ENCODE measurements at regions not wholly inside any gene's neighbourhood (a gene's known extent, or its start where the extent isn't known, plus 50 kb on each side); places are given as distances from the start of the nearest gene placed in this dataset.
A peak's percentile ranks its signal among the peaks of the same experiment; 100 is the strongest.
"Not testable (repeated sequence)": the region's sequence is repeated elsewhere in the genome, so short reads cannot be mapped to it uniquely, and the experiment has no call there.

DNA sequence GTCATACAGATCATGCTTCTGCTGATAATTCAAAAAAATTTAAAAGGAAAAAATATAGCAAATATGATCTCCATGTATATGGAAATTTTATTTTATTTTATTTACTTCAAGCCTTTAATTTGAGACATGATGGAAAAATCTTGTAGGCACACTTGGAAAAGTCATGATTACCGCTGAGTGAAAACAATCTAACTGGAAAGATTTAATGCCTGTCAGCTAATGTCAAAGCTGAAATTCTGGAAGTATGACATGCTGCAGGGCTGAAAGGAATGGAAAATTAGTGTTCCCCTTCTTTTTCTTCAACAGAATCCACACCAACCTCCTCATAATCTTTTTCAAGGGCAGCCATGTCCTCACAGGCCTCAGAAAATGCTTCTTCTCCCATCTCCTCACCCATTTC, 58.2 kb downstream of the RPRM start:
- no peak for DNase-seq (ENCODE audit: low spot score)

GRCh38 chr2:153417077-153417476, 61.5 kb downstream of the RPRM start:
- no peak for DNase-seq (ENCODE audit: low spot score)

DNA sequence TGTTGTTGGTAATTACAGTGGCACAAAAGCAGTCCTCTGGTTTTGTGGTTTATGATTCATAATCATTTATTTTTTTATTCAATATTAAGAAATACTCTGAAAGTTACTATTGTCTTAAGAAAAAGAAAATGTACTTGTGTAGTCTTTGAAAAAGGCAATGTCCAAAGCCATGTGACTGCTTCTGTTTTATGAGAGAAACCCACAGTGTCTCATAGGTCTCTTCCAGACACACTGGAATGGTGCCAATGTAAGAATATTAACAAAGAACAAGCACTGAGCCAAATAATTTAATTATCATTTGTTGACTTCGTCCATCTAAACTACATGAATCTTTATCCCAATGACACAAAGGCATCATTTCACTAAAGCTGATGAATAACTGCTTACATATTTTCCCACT, 62.5 kb downstream of the RPRM start:
- no peak for DNase-seq (ENCODE audit: low spot score)

DNA sequence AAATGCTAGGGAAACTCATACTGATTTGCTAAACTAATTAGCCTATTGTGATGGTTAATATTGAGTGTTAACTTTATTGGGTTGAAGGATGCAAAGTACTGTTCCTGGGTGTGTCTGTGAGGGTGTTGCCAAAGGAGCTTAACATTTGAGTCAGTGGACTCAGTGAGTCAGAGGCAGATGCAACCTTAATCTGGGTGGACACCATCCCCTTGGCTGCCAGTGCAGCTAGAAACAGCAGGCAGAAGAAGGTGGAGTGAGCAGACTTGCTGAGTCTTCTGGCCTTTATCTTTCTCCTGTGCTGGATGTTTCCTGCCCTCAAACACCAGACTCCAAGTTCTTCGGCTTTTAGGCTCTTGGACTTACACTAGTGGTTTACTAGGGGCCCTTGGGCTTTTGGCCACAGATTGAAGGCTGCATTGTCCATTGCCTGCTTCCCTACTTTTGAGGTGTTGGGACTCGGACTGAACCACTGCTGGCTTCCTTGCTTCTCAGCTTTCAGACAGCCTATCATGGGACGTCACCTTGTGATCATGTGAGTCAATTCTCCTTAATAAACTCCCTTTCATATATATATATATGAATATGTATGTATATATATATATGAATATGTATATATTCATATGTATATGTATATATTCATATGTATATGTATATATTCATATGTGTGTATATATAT, 69.7 kb downstream of the RPRM start:
- no peak for DNase-seq (ENCODE audit: low spot score)

DNA sequence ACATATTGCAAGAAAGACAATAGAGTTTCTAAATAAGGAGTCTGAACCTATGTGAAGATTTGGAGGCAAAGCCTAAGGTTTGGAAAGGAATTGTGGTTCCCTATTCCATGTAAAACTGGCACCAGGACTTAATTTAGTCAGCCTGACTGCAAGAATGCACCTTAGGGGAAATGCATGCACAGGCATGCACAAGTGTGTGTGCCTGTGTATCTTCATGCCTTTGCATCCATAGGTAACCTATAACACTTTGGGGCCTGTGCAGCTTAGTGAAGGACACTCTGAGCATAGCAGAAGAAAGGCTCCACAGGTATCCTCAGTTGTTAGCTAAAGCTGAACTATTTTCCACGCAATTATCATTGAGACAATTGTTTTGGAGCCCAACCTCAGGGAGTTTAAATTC, 73.4 kb downstream of the RPRM start:
- no peak for DNase-seq (ENCODE audit: low spot score)

GRCh38 chr2:153404792-153405191, 73.8 kb downstream of the RPRM start:
- no peak for DNase-seq (ENCODE audit: low spot score)

- no peak for DNase-seq (ENCODE audit: low spot score)
Measured at GRCh38 chr2:153403940-153404339, 74.6 kb downstream of the RPRM start.

GRCh38 chr2:153403352-153403751, 75.2 kb downstream of the RPRM start:
- DNase-seq (ENCODE audit: low spot score), result not testable (repeated sequence)

- no peak for DNase-seq (ENCODE audit: low spot score)
Measured at GRCh38 chr2:153394686-153395085, 83.9 kb downstream of the RPRM start.

GRCh38 chr2:153394247-153394646, 84.3 kb downstream of the RPRM start:
- DNase-seq (ENCODE audit: low spot score), result no peak

- no peak for DNase-seq (ENCODE audit: low spot score)
Measured at GRCh38 chr2:153393518-153393917, 85.0 kb downstream of the RPRM start.

DNA sequence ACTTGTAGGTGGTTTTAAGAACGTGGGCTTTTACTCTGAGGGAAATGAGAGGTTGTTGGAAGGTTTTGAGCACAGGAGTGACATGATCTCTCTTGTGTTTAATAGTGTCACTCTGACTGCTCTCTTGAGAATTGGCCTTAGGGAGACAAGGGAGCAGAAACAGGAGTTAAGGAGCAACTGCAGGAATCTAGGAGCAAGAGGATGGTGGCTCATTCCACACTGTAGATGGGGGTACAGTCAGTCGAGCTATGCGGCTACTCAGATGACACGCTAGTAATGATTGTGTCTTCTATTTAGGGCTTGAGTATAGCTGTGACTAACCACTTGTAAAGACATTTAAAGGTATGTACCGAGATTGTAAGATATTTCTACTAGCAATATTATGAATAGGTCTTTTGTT, 87.4 kb downstream of the RPRM start:
- no peak for DNase-seq (ENCODE audit: low spot score)

DNA sequence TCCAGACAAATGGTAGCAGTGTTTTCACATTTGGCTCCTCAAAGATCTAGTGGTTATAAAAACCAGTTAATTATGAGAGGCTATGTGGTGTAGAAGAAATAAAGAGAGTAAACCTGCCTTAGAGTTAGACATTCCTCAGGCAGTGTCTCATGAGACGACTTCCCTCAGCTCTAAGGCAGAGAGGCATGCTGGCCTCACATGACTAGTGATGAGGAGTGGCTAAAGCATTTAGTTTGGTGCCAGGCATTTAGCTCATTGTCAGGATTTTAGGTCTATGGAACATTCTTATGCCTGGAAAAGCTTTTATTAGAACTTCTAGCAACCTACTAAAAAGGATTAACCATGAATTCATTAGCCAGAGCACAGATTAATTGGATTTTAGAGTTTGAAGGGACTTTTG, 90.3 kb downstream of the RPRM start:
- no peak for DNase-seq (ENCODE audit: low spot score)

- DNase-seq (ENCODE audit: low spot score), result no peak
Measured at GRCh38 chr2:153387203-153387602, 91.4 kb downstream of the RPRM start.

DNA sequence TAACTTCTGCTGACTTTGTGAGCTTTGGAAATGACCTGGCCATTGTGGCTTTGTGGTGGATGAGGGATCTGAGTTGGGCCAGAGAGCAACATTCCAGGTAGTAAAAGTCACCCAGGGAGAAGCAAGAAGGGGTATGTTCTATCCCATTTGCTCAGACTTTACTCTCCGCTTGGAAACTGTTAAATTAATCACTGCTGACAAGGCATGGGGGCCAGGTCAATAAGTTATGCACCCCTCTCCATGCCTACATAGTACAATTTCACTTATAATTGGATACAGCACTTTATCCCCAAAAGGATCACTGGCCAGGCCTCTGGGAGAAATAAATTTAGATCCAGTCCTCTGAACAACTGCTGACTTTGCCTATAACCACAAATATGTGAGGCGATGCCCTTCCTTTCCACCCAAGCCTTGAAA, 92.1 kb downstream of the RPRM start:
- DNase-seq (ENCODE audit: low spot score), result peak; percentile 5

DNA sequence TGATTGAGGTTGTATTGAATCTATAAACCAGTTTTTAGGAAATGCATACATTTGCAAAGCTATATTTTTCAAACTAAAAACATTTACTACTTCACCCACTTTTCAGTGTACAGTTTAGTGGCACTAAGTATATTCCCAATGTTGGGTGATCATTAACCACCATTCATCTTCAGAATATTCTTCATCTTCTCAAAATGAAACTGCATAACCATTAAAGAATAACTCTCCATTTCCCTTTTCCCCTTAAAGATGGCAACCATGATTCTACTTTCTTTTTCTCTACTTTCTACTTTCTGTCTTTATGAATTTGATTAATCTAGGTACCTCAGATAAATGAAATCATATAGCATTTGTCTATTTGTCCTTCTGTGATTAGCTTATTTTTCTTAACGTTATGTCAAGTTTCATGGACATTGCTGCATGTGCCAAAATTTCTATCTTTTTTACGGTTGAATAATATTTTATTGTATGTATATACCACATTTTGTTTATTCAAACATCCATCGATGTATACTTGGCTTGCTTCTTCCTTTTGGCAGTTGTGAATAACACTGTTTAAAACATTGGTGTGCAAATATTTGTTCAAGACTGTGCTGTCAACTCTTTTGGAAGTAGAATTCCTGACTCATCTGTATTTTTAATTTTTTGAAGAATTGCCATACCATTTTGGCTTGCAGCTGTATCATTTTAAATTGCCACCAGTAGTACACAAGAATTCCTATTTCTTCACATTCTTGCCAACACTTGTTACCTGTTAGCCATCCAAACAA, 104.9 kb downstream of the RPRM start:
- DNase-seq (ENCODE audit: low spot score), result no peak

GRCh38 chr2:153360239-153360638, 118.3 kb downstream of the RPRM start:
- DNase-seq (ENCODE audit: low spot score), result no peak

DNA sequence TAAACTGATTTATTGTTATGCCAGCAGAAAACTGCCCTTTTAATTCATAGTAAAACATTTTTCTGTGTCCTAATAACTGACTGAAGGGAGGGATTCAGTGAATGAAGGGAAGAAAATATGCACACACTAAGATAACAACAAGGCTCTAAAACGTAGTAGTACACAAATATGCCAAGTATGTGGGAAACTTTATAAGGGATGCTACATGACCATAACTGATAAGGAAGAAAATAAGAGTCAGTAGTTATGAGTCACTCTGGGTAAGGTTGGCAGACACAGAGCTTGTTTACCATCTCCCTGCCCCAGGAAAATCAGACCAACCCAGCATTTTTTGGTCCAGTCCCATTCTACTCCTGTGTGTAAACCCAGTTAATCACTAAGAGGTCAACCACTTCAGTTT, 124.2 kb downstream of the RPRM start:
- DNase-seq (ENCODE audit: low spot score), result no peak

DNA sequence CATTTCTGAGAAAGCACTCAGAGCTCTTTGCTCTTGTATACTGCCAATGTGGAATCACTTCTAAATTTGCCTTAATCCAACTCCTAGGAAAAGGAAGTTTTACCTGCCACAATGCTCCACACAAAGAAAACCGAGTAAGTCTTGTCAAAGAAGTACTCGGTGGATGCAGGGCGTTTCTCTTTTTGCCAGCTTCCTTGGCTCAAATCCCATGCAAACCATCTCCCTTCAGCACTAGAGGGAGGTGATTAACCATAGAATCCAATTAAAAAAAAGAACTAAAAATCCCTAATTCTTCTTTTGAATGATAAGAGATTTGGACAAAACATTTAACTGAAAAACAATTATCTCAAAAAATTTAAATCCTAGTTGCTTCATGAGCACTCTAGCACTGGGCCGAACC, 129.0 kb downstream of the RPRM start:
- no peak for DNase-seq (ENCODE audit: low spot score)

DNA sequence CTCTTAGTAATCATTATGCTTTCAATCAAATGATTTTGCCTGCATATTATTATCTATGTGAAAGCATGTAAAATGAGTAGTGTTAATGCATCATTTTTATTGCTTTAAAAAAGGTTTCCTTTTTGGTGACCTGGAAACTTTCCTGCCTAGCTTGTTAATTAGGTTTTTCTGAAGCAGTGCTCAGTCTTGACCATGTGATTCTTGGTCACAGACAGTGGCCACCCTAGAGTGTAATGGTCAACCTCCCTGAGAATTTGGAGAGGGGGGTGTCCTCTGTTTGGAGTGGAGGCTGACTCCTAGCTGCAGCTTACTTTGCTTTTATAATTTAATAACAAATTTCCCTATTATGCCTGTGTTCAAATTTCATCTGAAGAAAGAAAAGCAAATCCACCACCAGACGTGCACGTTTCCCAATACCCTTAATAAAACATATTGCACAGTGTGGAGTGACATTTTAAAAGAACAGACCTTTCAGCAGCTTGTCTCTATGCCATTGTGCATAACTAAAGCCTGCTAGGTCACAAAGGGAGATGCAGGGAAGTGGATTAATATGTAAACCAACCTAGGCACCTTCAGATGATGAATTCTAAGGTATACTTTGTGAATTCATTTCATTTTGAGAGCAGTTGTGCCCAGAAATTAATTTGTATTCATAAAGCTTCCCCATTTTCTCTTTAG, 130.6 kb downstream of the RPRM start:
- DNase-seq (ENCODE audit: low spot score), result no peak

GRCh38 chr2:153320879-153321278, 157.7 kb downstream of the RPRM start:
- DNase-seq (ENCODE audit: low spot score), result no peak

- DNase-seq (ENCODE audit: low spot score), result no peak
Measured at GRCh38 chr2:153311432-153311831, 167.1 kb downstream of the RPRM start.

GRCh38 chr2:153308466-153308865, 170.1 kb downstream of the RPRM start:
- DNase-seq (ENCODE audit: low spot score), result no peak
